Epithelial cell of proximal tubule (primary cell): ENCODE measurements at regions not wholly inside any gene's neighbourhood (a gene's known extent, or its start where the extent isn't known, plus 50 kb on each side); places are given as distances from the start of the nearest gene placed in this dataset.
A peak's percentile ranks its signal among the peaks of the same experiment; 100 is the strongest.

Source experiments
- DNase-seq: peaks from one replicate; pipeline ENCODE4 v3.0.0-alpha.2; 2011; ENCODE audit warnings: low read depth
- H3K4me3 ChIP-seq: 2 replicates; pipeline ENCODE4 v1.5.1; 2011; ENCODE audit warnings: low read depth, mild to moderate bottlenecking, low read length
- TF ChIP-seq, protein P1 (sequence below): conservative IDR thresholded peaks from 2 replicates; pipeline ENCODE4 v1.5.1; 2012; ENCODE audit warnings: low read depth, mild to moderate bottlenecking, low read length

DNA sequence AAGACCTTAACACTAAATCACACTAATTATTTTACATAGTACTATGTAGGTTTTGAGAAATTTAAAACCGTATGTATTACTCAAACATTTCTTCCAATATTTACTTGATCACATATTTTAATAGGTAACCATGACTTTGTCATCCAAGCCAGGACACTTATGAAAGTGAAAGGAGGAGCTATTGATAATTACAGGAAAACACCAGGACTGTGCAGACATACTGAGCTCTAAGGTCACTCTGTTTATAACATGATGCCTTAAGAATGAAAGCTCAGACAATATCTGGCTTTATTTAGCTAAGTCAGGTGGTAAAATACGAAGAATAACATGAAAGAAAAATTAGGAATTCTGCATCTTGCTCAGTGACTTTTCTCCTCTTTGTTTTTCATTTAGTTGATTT lies 216.0 kb upstream of the NANOGP8 start:
- TF ChIP-seq, protein P1, sequence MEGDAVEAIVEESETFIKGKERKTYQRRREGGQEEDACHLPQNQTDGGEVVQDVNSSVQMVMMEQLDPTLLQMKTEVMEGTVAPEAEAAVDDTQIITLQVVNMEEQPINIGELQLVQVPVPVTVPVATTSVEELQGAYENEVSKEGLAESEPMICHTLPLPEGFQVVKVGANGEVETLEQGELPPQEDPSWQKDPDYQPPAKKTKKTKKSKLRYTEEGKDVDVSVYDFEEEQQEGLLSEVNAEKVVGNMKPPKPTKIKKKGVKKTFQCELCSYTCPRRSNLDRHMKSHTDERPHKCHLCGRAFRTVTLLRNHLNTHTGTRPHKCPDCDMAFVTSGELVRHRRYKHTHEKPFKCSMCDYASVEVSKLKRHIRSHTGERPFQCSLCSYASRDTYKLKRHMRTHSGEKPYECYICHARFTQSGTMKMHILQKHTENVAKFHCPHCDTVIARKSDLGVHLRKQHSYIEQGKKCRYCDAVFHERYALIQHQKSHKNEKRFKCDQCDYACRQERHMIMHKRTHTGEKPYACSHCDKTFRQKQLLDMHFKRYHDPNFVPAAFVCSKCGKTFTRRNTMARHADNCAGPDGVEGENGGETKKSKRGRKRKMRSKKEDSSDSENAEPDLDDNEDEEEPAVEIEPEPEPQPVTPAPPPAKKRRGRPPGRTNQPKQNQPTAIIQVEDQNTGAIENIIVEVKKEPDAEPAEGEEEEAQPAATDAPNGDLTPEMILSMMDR, result no peak
- DNase-seq, result no peak

DNA sequence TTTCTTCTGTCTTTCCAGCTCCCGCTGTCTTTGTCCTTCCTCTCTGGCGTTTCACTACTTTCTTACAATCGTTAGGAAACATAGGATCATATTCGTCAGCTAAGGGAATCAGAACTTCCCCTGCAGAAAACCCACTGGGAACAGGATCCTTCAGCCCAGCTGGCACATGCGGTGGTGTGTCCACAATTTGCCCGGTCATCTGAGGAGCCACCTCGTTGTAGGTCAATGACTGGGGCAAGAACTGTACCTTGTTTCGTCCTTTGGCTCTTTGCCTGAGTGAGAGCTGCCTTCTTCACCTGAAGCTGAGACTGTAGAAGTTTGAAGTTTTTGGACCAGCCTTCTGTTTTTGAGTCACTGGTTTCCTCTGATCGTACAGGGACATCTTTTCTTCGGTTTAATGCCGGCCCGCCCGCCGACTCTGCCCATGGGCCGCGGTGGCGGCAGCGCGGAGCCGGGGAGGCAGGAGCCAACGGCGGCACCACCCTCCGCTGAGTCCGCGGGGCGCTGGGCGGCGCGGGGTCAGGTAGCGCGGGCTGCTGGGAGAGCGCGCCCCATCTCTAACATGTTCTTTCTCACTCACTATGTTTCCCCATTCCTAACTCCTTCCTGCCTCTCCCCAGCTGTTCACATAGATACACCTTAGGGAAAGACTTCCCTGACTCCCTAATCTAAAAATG lies 214.1 kb upstream of the NANOGP8 start:
- TF ChIP-seq, protein P1, result no peak
- H3K4me3 ChIP-seq, result no peak overlapping the region
- DNase-seq, result no peak

More for the DNA sequence above, 216.0 kb upstream of the NANOGP8 start:
- H3K4me3 ChIP-seq, result no peak overlapping the region

DNA sequence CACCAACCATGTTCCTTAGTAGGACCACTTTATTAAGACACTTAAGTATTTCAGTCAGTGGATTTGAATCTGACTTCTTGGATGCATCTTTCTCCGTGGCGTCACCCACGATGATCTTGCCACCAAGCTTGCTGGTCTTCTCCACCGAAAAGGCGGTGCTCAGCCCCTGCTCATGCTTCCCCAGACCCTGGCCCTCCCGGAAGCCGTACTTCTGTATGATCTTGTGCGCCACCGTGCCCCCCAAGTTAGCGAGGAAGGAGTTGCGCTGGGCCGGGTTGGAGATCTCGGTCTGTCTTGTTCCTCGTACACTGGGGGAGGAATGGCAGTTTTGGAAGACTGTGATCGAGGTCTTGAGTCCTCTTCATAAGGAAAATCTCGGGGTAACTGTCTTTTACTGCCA lies 213.4 kb upstream of the NANOGP8 start:
- DNase-seq, result no peak
- TF ChIP-seq, protein P1, result no peak

DNA sequence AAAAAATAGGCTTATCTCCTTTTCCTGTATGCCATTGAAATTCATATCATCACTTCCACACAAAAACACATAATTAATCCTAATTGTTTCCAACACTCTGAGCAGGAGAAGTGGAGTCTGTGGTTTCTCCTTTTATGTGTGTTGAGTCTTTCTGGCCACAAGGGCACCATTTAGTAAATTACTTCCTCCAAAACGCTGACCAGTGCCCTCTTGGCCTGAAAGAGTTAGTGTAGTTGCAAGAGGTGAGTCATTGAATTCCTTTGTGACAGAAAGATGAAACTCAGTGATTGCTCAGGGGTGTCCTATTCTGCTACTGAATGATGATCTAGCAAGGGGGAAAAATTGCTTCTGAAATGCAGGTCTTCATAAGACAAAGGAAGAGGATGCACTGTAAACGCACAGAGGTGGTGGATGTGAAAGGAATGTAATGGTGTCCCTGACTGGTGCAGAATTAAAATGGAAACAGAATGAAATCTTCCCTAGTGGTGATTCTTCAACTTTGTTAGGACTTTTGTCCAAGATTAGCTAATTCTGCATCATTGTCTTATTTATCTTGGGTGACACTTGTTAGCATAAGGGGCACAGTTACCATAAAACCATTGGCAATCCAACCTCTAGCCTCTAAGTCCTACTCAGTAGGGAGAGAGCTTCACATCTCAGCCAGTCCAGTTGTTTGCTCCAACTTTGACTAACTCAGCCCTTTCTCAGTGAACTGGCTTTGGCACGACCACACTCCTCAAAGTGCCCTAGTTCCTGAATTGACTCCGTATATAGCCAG lies 208.4 kb upstream of the NANOGP8 start:
- peak; percentile 66 for DNase-seq
- no peak overlapping the region for H3K4me3 ChIP-seq
- TF ChIP-seq, protein P1, result peak; percentile 53

More for the DNA sequence above, 213.4 kb upstream of the NANOGP8 start:
- H3K4me3 ChIP-seq, result no peak overlapping the region

DNA sequence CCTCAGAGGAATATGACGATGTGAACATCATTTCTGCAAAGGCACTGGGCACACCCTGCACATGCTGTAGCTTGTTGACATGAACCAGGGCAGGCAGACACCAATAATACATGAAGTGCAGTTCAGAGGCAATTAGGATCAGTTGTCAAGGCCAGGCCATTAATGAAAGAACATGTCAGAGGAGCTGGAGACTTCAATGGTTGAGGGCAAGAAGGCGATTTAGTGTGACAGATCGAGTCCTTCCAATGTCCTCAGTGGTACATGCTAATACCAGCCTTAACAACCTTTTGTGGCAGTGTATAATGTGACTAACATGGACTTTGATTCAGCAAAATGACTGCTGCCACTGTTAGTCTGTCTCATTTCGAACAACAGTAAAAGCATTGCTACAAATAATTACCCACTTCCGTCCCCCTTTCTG lies 205.2 kb upstream of the NANOGP8 start:
- no peak for DNase-seq
- no peak overlapping the region for H3K4me3 ChIP-seq
- TF ChIP-seq, protein P1, result no peak

DNA sequence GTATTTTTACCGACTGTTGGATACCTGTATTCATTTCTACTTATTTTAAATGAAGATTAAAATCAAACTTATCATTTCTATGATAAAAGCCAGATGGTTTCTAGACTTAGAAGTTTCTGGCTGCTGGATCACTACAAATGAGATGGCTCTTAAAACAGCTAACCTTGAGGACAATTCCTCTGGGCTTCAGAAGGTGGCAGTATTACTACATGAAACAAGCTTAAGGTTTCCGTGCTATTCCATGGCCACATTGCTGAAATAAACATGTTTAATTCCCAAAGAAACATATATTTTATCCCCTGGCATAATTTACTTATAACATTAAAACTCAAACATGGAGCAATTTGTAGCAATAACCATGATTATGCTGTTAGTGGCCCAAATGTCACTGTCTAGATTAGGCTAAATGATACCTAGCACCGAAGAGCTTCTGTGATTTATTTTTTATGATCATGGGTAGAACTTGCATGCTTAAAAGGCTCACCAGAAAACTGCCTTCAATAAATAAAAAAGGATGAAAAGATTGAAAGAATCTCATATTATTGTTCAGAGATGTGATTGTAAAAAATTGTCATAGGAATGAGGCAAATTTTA lies 204.0 kb upstream of the NANOGP8 start:
- no peak overlapping the region for H3K4me3 ChIP-seq
- DNase-seq, result no peak
- TF ChIP-seq, protein P1, result peak; percentile 86
